ENCODE measurements at regions not wholly inside any gene's neighbourhood (a gene's known extent, or its start where the extent isn't known, plus 50 kb on each side); places are given as distances from the start of the nearest gene placed in this dataset.

DNA sequence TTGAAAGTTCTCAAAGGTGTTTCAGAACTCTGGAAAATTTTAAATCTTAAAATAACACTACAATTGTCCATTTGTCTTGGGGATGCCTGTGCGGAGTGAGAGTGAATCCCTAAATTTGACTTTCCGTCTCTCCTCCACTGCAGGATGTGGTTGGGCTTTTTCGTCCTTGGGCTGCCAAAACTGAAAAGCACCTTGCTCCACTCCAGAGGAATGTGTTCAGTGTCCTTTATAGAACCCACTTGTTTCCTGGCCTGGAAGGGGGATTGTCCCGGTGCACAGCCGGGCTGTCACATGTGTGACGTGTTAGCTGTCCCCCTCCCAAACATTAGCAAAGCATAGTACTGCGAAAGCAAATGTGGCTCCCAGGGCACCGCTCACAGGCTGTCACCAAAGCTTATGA is 69.6 kb upstream of the ATP10A start:
- TF ChIP-seq, protein P1, sequence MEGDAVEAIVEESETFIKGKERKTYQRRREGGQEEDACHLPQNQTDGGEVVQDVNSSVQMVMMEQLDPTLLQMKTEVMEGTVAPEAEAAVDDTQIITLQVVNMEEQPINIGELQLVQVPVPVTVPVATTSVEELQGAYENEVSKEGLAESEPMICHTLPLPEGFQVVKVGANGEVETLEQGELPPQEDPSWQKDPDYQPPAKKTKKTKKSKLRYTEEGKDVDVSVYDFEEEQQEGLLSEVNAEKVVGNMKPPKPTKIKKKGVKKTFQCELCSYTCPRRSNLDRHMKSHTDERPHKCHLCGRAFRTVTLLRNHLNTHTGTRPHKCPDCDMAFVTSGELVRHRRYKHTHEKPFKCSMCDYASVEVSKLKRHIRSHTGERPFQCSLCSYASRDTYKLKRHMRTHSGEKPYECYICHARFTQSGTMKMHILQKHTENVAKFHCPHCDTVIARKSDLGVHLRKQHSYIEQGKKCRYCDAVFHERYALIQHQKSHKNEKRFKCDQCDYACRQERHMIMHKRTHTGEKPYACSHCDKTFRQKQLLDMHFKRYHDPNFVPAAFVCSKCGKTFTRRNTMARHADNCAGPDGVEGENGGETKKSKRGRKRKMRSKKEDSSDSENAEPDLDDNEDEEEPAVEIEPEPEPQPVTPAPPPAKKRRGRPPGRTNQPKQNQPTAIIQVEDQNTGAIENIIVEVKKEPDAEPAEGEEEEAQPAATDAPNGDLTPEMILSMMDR (IDR thresholded peaks at IDR 0.05; ENCODE audit: borderline replicate concordance): no peak
- peaks cover 10% of the 10 kb centered on the region for H3K4me1 ChIP-seq
- H3K27ac ChIP-seq (replicated peaks): no peak overlapping the region
- H3K27me3 ChIP-seq (ENCODE audit: low read depth): peaks cover 25% of the 10 kb centered on the region
- H3K9me3 ChIP-seq (replicated peaks): peaks cover 17% of the 10 kb centered on the region
- intact Hi-C loops (cut with micrococcal nuclease): loop anchor here (10.0 kb wide), 2 partner anchors 238 to 428 kb away; no protein-coding TSS in a partner anchor
- DNase-seq: no peak
- H3K36me3 ChIP-seq: no peaks in the 10 kb centered on the region
- H3K4me3 ChIP-seq: no peak overlapping the region

DNA sequence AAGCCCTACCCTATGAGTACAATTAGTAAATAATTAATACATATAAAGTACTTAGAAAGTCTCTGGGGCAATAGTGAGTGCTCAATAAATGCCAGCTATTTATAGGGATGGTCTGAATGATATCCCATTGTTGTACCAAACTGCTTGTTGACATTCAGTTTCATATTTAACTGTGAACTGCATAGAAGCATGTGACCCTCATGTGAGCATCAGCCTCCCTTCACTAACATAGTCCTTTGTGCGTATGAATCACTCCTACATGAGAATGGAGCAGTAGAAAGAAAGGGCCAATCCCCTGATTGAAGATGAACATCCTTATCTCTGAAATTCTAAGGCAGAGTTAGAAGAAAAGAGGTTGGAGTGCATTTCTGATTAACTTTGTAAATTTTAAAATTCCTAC is 68.7 kb upstream of the ATP10A start:
- H3K36me3 ChIP-seq: no peaks in the 10 kb centered on the region
- TF ChIP-seq, protein P1 (IDR thresholded peaks at IDR 0.05; ENCODE audit: borderline replicate concordance): no peak
- intact Hi-C loops (cut with micrococcal nuclease): loop anchor here (10.0 kb wide), 2 partner anchors 237 to 427 kb away; no protein-coding TSS in a partner anchor
- no peak for DNase-seq
- H3K4me1 ChIP-seq: peaks cover 10% of the 10 kb centered on the region
- H3K27me3 ChIP-seq (ENCODE audit: low read depth): peaks cover 17% of the 10 kb centered on the region
- peaks cover 17% of the 10 kb centered on the region for H3K9me3 ChIP-seq (replicated peaks)
- H3K4me3 ChIP-seq: no peak overlapping the region
- no peak overlapping the region for H3K27ac ChIP-seq (replicated peaks)

DNA sequence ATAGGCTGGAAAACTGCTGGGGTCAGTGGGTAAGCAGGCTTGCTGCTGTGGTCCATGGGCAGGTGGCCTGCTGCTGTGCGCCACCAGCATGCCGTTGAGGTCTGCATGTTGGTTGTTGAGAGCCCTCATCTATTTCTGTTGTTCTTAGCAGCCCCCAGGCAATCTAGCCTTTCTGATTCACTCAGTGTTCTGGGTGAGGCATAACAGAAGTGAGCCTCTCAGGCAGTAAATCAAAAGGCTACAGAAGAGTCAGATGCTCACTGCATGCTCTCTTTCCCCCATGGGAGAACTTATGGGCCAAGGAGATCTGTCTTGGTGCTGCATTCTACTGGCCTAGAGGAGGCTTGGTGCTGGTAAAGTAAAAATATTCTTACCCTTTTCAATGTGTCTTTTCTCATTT is 67.8 kb upstream of the ATP10A start:
- Histone ChIP-seq H3K27me3 (ENCODE audit: low read depth) (peaks cover 17% of the 10 kb centered on the region), H3K27ac (replicated peaks) (no peak overlapping the region), H3K9me3 (replicated peaks) (peaks cover 17% of the 10 kb centered on the region), H3K4me1 (peaks cover 10% of the 10 kb centered on the region), H3K4me3 (no peak overlapping the region), H3K36me3 (no peaks in the 10 kb centered on the region)
- no peak for DNase-seq
- TF ChIP-seq, protein P1 (IDR thresholded peaks at IDR 0.05; ENCODE audit: borderline replicate concordance): no peak
- intact Hi-C loops (cut with micrococcal nuclease): loop anchor here (10.0 kb wide), 2 partner anchors 236 to 426 kb away; no protein-coding TSS in a partner anchor

Data from left ventricle myocardium inferior (tissue), 1 donor.